CD14-positive monocyte (primary cell): ENCODE measurements at regions not wholly inside any gene's neighbourhood (a gene's known extent, or its start where the extent isn't known, plus 50 kb on each side); places are given as distances from the start of the nearest gene placed in this dataset.

Experiments
- DNase-seq, 3 donors: peaks; one replicate each; pipeline ENCODE4 v3.0.0-alpha.2; 2011 to 2022
- H2AFZ ChIP-seq: 2 replicates; pipeline ENCODE4 v1.6.0; 2012; ENCODE audit warnings: mild to moderate bottlenecking, low read depth, low read length, inconsistent platforms; ENCODE audit not compliant: insufficient read depth, poor library complexity, severe bottlenecking
- H3K27ac ChIP-seq, 2 donors: 1 replicate in 1 of 2; 2 replicates in 1 of 2; pipeline ENCODE4 v1.5.1; 2012 to 2013; ENCODE audit warnings: low read length in 2 of 2, control low read depth in 1 of 2, inconsistent platforms in 1 of 2, low read depth in 1 of 2, mild to moderate bottlenecking in 1 of 2
- H3K27me3 ChIP-seq, 2 donors: one replicate each; pipeline versions ENCODE4 v1.6.0 to v1.6.1; 2011 to 2013; ENCODE audit warnings: low read length in 2 of 2; ENCODE audit not compliant: control insufficient read depth in 2 of 2, insufficient read depth in 2 of 2
- H3K36me3 ChIP-seq, 2 donors: replicated peaks in 1 of 2; 1 replicate in 1 of 2; 2 replicates in 1 of 2; pipeline versions ENCODE4 v1.5.1 to v1.6.1; 2012 to 2013; ENCODE audit warnings: low read length in 2 of 2, control low read depth in 1 of 2, inconsistent platforms in 1 of 2, mild to moderate bottlenecking in 1 of 2; ENCODE audit not compliant: insufficient read depth in 2 of 2, control insufficient read depth in 1 of 2
- H3K4me1 ChIP-seq, 2 donors: 1 replicate in 1 of 2; 2 replicates in 1 of 2; pipeline versions ENCODE4 v1.5.1 to v1.6.1; 2012 to 2013; ENCODE audit warnings: low read length in 2 of 2, control low read depth in 1 of 2, inconsistent platforms in 1 of 2, mild to moderate bottlenecking in 1 of 2, moderate library complexity in 1 of 2; ENCODE audit not compliant: insufficient read depth in 2 of 2, control insufficient read depth in 1 of 2
- H3K4me2 ChIP-seq: replicated peaks from 2 replicates; pipeline ENCODE3; 2012; ENCODE audit warnings: low read length, moderate library complexity, mild to moderate bottlenecking; ENCODE audit not compliant: poor library complexity, severe bottlenecking; ENCODE audit errors: extremely low read depth
- H3K4me3 ChIP-seq, 3 experiments: fragments of 200-600 bp in 1 of 3; sonication (generic) in 1 of 3; replicated peaks in 1 of 3; 1 replicate in 2 of 3; 2 replicates in 1 of 3; pipeline ENCODE4 v1.5.1; 2011 to 2013; ENCODE audit warnings: low read length in 3 of 3, mild to moderate bottlenecking in 3 of 3, control low read depth in 2 of 3, low read depth in 2 of 3, inconsistent platforms in 1 of 3, moderate library complexity in 1 of 3
- H3K79me2 ChIP-seq: 2 replicates; pipeline ENCODE4 v1.6.0; 2012; ENCODE audit warnings: mild to moderate bottlenecking, control low read depth, inconsistent platforms, low read length, moderate library complexity; ENCODE audit not compliant: insufficient read depth
- H3K9ac ChIP-seq: 2 replicates; pipeline ENCODE4 v1.6.0; 2017; ENCODE audit warnings: low read length, mild to moderate bottlenecking; ENCODE audit not compliant: insufficient read depth, poor library complexity, severe bottlenecking
- H3K9me3 ChIP-seq, 2 donors: replicated peaks in 1 of 2; 1 replicate in 1 of 2; 2 replicates in 1 of 2; pipeline versions ENCODE4 v1.5.1 to v1.6.1; 2012 to 2013; ENCODE audit warnings: low read length in 2 of 2, control low read depth in 1 of 2; ENCODE audit not compliant: control insufficient read depth in 1 of 2, insufficient read depth in 1 of 2
- H4K20me1 ChIP-seq: 2 replicates; pipeline ENCODE4 v1.6.0; 2012; ENCODE audit warnings: mild to moderate bottlenecking, low read length, control low read depth, moderate library complexity; ENCODE audit not compliant: insufficient read depth
- H3K27ac Mint-ChIP-seq, 7 donors: one replicate each; pipeline ENCODE4 v1.8.0; 2020; ENCODE audit warnings: mild to moderate bottlenecking in 7 of 7, mixed read lengths in 7 of 7, moderate library complexity in 6 of 7, inconsistent platforms in 2 of 7
- H3K27me3 Mint-ChIP-seq, 3 donors: one replicate each; pipeline ENCODE4 v1.8.0; 2021 to 2022; ENCODE audit warnings: low read depth in 3 of 3, mild to moderate bottlenecking in 3 of 3, mixed read lengths in 3 of 3, moderate library complexity in 3 of 3, inconsistent platforms in 1 of 3
- H3K36me3 Mint-ChIP-seq, 2 donors: one replicate each; pipeline ENCODE4 v1.8.0; 2020; ENCODE audit warnings: mixed read lengths in 2 of 2, inconsistent platforms in 1 of 2, mild to moderate bottlenecking in 1 of 2
- H3K4me1 Mint-ChIP-seq: one replicate; pipeline ENCODE4 v1.8.0; 2020; ENCODE audit warnings: mild to moderate bottlenecking, mixed read lengths
- H3K4me3 Mint-ChIP-seq, 2 donors: one replicate each; pipeline ENCODE4 v1.8.0; 2020; ENCODE audit warnings: mild to moderate bottlenecking in 2 of 2, mixed read lengths in 2 of 2, moderate library complexity in 1 of 2
- H3K9me3 Mint-ChIP-seq, 7 donors: one replicate each; pipeline ENCODE4 v1.8.0; 2020 to 2022; ENCODE audit warnings: mixed read lengths in 7 of 7, mild to moderate bottlenecking in 6 of 7, moderate library complexity in 6 of 7, inconsistent platforms in 2 of 7
- CTCF ChIP-seq: fragments of 200-600 bp; IDR thresholded peaks from one replicate; pipeline ENCODE4 v1.8.0; 2022; ENCODE audit warnings: antibody characterized with exemption, mild to moderate bottlenecking
- WGBS: methylation state at CpG from one replicate; pipeline ENCODE4 v1.1.5; 2013; ENCODE audit warnings: missing lambda C conversion rate; ENCODE audit not compliant: insufficient coverage; 5-methylcytosine and 5-hydroxymethylcytosine counted together
- intact Hi-C, 2 donors: fragments of 100-400 bp; cut with micrococcal nuclease; formaldehyde crosslinking; loops; one replicate each; pipeline versions ENCODE4 v1.15.0 to v1.15.1; 2023

- Mint-ChIP-seq H3K27me3 (peaks cover 0 to 1% (median 0%) of the 10 kb centered on the region in 3 donors), H3K9me3 (peaks cover 3 to 14% (median 6%) of the 10 kb centered on the region in 7 donors), H3K4me3 (no peak overlapping the region), H3K27ac (no peak overlapping the region), H3K4me1 (no peaks in the 10 kb centered on the region), H3K36me3 (no peaks in the 10 kb centered on the region)
- Histone ChIP-seq H3K4me1 (no peaks in the 10 kb centered on the region), H3K79me2 (no peaks in the 10 kb centered on the region), H3K27ac (no peak overlapping the region), H3K4me3 (no peak overlapping the region), H3K9me3 (peaks cover 0 to 9% of the 10 kb centered on the region in 2 donors), H3K27me3 (no peaks in the 10 kb centered on the region), H4K20me1 (no peaks in the 10 kb centered on the region), H3K36me3 (no peaks in the 10 kb centered on the region), H3K9ac (no peak overlapping the region), H2AFZ (no peak overlapping the region), H3K4me2 (no peak overlapping the region)
- TF ChIP-seq CTCF = no peak
- WGBS = no CpG with 5 or more reads among the region's 3 CpGs
- intact Hi-C loops = no loop called here
- DNase-seq = no peak
Measured at GRCh38 chr5:6256901-6257300, 121.4 kb downstream of the MED10 start.

GRCh38 chr5:6255956-6256355 is 122.4 kb downstream of the MED10 start:
- WGBS = 38% methylated on average over 1 of the region's 2 CpGs
- no peaks in the 10 kb centered on the region for H3K36me3 ChIP-seq
- no peaks in the 10 kb centered on the region for H3K36me3 Mint-ChIP-seq
- no peak overlapping the region for H3K9ac ChIP-seq
- intact Hi-C loops = no loop called here
- H3K27me3 ChIP-seq = no peaks in the 10 kb centered on the region
- H3K79me2 ChIP-seq = no peaks in the 10 kb centered on the region
- H3K4me3 ChIP-seq = no peak overlapping the region
- no peak for DNase-seq
- H3K4me1 ChIP-seq = no peaks in the 10 kb centered on the region
- H3K9me3 ChIP-seq = peaks cover 0 to 11% of the 10 kb centered on the region in 2 donors
- H3K27me3 Mint-ChIP-seq = peaks cover 0 to 1% (median 0%) of the 10 kb centered on the region in 3 donors
- no peak overlapping the region for H2AFZ ChIP-seq
- no peaks in the 10 kb centered on the region for H4K20me1 ChIP-seq
- H3K4me1 Mint-ChIP-seq = no peaks in the 10 kb centered on the region
- H3K27ac Mint-ChIP-seq = no peak overlapping the region
- TF ChIP-seq CTCF = no peak
- no peak overlapping the region for H3K4me2 ChIP-seq
- peaks cover 4 to 17% (median 6%) of the 10 kb centered on the region in 7 donors for H3K9me3 Mint-ChIP-seq
- no peak overlapping the region for H3K27ac ChIP-seq
- H3K4me3 Mint-ChIP-seq = no peak overlapping the region
